NCI-H1048 (cell line): ENCODE measurements at regions not wholly inside any gene's neighbourhood (a gene's known extent, or its start where the extent isn't known, plus 50 kb on each side); places are given as distances from the start of the nearest gene placed in this dataset.

Source experiments
- DNase-seq: peaks from one replicate; lab custom pipeline; 2025; lab: John Stamatoyannopoulos, UW

GRCh38 chr5:8393240-8393639, 524.3 kb downstream of the MTRR start:
- no peak for DNase-seq

- DNase-seq = no peak
Measured at GRCh38 chr5:8394965-8395364, 526.0 kb downstream of the MTRR start.

DNA sequence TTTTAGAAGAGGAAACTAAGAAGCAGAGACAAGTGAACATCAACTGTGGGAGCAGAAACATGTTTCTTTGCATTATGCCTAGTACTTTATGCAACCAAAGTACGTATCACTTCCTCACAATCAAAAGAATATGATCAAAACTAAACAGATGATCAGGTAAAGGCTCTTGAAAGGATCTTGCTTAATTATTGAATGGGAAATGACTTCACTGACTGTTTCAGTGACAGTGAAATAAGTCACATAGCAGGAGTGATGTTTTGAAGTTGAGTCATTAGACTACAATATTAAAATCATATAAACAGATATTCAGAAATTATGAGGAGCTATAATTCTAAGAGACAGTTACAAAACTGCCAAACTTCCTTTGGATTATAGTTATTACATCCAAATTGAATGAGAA, 527.3 kb downstream of the MTRR start:
- no peak for DNase-seq

DNA sequence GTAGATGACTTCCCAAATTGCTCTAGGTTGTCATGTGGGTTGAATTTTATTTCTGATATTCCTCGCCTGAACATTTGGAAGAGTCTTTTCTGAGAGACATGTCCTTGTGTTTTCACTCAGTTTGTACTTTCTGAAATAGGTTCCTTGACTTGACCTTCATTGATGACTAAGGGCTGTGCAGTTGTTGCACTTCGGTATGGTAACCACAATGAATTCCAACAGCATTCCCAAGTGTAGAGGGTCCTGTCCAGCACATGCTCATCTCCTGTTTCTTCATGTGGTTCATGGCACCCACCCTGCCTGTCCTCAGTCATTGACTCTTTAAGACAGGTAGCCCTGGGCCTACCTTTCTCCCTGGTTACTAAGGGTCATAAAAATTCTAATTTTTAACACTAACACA, 527.8 kb downstream of the MTRR start:
- no peak for DNase-seq

DNA sequence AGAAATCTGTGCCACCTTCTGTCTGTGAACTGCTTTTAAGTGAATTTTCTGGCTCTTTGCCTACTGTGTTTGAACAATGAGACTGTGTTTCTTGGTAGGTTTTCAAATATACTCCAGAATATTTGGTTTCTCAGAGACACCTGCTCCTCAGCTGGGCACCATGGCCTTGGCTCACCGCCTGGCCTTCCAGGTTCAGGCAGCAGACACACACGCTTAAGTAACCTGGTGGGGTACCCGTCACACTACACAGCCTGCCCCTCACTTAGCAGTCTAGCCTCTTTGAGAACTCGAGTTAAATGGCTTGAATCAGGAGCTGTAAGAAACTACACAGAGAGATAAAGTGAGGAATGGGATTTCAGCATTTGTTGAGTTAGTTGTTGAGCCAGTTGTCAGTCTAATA, 530.5 kb downstream of the MTRR start:
- DNase-seq = no peak

GRCh38 chr5:8408258-8408657, 539.3 kb downstream of the MTRR start:
- DNase-seq = no peak

DNA sequence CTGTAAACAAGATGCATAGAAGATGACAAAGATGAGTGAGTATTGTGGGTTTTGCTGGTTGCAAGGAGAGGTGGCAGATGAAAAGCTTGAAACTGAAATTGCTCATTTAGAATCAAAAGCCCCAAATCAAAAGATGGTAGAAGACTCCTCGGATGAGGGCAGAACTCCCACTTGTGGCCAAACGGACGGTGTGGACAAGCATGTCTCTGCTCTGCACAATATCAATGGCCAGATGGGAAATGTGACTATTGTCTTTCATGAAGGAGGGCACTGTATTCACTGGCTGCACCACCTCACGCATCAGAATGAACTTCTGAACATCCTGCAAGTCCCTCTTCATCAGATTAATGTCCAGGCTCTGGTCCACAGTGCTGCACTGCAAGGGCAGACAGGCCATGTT, 541.7 kb downstream of the MTRR start:
- DNase-seq = no peak

- DNase-seq = no peak
Measured at GRCh38 chr5:8413975-8414374, 545.0 kb downstream of the MTRR start.

DNA sequence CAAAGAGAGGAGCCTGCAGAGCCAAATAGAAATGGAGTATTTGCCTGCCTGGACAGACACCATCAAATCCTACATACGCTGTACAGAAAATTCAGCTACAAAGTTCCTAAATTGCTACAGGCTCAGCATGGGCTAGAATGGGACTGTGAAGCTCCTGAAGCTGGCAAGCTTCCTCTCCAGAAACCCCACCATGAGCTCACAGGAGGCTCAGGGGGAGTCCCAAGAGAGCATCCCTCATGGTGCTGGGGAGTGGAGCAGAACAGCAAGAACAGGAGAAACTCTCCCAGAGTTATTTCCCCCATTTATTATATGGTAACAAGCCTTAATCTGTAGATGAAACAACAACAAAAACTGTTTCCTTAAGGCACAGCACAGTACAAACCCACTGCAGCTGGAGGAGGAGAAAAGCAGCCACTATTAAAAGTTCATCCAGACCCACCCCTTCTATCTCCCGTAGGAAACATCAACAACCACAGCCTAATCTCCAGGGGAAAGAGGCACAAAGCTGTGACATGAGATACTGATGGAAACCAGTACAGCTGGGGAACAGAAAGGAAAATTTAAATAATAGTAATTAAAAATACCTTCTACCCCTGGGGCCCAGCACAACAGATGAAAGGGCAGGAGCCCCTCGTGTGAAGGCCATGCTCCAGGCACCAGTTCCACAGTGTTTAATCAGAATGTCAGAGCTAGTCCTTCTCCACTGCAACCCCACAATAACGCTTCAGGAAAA, 548.5 kb downstream of the MTRR start:
- no peak for DNase-seq

- DNase-seq = no peak
Measured at GRCh38 chr5:8418049-8418426, 549.1 kb downstream of the MTRR start.

GRCh38 chr5:8429778-8430758, 561.1 kb downstream of the MTRR start:
- no peak for DNase-seq

GRCh38 chr5:8434501-8434900, 565.6 kb downstream of the MTRR start:
- no peak for DNase-seq

- no peak for DNase-seq
Measured at GRCh38 chr5:8436924-8437323, 568.0 kb downstream of the MTRR start.

DNA sequence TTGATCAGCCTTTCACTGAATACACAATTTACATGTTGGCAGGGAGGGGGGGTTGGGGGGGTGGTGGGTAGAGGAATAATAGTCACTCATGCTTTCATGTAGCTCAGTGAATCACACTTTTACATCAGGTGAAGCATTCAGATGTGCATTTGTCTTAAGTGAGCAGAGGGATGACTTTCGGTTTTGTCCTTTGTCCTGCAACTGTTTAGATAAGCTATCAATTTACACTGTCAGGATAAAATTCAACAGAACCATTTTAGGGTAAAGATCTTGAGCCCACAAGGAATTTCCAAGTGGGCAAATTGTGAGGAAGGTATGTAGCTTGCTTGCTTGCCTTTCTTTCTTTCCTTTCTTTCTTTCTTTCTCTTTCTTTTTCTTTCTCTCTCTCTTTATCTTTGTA, 576.2 kb downstream of the MTRR start:
- no peak for DNase-seq

DNA sequence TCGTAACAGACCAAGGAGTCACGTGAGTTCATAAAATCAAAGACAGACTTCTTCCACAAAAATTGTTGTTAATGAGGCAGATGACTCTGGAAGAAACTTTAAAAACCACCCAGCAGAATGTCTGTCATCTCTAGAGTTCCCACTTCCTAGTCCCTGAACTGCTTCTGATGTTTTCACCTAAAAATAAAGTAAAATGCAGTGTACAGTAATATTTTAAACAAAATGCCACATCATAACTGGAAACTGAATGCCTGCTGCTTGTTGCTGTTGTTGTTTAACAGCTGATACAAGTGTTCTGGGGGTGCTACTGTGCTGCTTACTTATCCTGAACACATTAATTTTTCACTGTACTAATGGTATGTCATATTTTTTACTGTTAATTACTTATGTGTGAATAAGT, 577.2 kb downstream of the MTRR start:
- no peak for DNase-seq

GRCh38 chr5:8456846-8457186, 587.9 kb downstream of the MTRR start:
- DNase-seq = no peak

- DNase-seq = peak; percentile 85
Measured at GRCh38 chr5:8457187-8458037, 588.5 kb downstream of the MTRR start.

DNA sequence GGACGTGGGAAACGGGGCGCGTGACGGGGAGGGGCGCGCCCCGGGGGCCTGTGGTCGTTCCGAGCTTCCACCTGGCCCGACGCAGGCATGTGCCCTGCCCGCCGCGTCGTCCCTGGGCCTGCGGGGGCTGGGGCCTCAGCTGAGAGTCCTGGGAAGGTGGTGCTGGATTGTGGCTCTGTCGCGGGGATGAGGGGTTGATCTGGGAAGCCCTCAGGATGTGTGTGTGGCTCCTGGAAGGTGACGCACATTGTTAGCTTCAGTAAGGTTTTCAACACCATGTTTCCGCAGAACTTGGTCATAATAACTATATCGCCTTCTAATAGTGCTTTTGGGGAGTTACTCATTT, 589.1 kb downstream of the MTRR start:
- DNase-seq = no peak

DNA sequence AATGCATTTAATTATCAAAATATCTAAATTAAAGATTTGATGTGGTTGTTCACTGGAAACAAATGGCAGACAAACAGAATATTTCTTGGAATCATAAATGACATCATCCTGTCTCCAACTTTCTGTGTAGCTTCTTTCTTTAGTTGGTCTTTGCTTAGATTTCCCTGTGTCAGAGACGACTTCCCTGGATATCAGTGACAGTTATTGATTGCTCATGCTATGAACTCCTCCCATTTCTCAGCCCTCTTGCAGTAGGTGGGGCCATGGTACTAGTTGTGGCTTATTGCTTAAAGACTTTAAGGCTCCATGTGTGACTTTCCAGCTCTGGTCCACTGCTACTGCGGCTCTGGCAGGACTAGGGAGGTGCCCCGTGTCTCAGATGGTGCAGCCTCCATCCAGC, 592.6 kb downstream of the MTRR start:
- DNase-seq = no peak

DNA sequence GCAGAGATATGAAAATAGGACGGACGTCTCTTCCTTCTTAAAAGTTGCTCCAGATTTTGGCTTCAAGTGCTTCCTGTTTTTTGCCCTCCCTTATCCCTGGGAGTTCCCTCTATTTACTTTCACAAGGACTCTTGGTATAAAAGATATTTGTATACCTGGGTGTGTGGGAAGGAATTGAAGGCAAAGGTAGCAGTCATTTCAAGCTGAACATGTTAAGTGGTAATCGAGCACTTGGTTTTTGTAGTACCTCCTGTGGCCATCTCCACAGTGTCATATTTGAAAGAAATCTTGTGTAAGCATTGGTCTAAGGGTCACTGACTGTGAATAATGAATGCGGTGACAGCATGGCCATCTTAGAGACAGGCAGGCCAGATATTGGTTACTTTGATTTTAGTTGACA, 593.6 kb downstream of the MTRR start:
- no peak for DNase-seq

GRCh38 chr5:8470489-8470888, 601.5 kb downstream of the MTRR start:
- no peak for DNase-seq

- DNase-seq = no peak
Measured at GRCh38 chr5:8471581-8471980, 602.6 kb downstream of the MTRR start.

DNA sequence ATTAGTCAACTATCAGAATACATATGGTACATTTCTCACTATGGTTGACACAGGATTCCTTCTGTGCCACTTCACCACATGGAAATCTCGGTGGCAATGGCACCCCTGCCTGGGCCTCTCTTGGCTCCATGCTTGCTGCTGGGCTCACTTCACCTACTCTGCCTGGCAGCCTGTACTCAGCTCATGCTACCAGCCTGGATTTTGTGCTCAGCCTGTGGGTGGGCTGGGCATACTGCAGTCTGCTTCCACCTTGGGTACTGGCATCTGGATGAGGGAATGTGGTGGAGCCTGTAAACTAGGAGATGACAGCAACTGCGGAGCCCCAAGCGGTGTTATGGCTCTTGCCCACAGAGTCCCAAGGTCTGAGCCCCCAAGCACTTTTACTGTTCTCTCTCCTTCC, 604.1 kb downstream of the MTRR start:
- no peak for DNase-seq
